ENCODE measurements at regions not wholly inside any gene's neighbourhood (a gene's known extent, or its start where the extent isn't known, plus 50 kb on each side); places are given as distances from the start of the nearest gene placed in this dataset.
"Not testable (repeated sequence)": the region's sequence is repeated elsewhere in the genome, so short reads cannot be mapped to it uniquely, and the experiment has no call there.

DNA sequence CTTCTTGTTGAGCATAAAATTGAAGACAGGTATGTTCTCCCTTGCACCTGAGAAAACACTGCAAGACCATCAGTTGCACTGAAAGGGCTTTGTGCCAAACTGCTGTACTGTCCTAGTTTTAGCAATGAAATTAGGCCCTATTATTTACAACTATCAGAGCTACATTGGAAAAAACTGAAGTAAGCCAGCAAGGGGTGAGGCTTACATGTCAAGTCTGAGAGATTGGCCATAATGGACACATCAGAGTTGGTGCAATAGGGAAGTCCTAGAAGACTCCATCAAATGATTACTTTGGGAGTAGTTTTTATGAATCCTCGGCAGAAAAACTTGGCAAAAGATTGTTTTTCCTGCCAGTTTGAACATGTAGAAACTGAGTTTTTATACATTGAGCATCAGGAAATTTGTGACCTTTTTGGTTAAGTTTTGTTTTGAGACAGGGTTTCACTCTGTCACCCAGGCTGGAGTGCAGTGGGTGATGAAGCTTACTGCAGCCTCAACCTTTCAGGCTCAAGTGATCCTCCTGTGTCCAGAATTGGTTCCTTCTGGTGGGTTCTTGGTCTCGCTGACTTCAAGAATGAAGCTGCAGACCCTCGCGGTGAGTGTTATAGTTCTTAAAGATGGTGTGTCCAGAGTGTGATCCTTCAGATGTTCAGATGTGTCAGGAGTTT lies 160.1 kb upstream of the BANK1 start:
- H3K4me3 ChIP-seq (ENCODE audit: low read depth, low read length), result no peak overlapping the region

DNA sequence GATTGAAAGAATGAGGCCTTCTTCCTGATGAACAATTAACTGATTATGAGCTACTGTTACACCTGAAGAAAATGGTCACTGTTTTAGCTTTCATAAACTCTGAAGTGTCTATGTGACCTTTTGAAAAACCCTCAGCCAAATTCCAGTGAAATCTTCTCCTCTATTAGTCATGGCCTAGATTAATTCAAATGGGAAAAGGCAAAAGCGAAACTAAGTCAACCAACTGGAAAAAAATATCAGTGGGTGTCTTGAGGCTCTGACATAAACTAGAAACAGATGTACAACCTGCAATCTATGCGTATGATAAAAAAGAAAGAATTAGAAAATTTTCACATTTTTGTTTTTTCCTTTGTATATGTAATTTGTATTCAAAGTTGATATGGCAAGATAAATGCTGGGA lies 169.4 kb upstream of the BANK1 start:
- no peak overlapping the region for H3K4me3 ChIP-seq (ENCODE audit: low read depth, low read length)
- DNase-seq (ENCODE audit: low read depth), result peak; percentile 66
- TF ChIP-seq, protein P1, sequence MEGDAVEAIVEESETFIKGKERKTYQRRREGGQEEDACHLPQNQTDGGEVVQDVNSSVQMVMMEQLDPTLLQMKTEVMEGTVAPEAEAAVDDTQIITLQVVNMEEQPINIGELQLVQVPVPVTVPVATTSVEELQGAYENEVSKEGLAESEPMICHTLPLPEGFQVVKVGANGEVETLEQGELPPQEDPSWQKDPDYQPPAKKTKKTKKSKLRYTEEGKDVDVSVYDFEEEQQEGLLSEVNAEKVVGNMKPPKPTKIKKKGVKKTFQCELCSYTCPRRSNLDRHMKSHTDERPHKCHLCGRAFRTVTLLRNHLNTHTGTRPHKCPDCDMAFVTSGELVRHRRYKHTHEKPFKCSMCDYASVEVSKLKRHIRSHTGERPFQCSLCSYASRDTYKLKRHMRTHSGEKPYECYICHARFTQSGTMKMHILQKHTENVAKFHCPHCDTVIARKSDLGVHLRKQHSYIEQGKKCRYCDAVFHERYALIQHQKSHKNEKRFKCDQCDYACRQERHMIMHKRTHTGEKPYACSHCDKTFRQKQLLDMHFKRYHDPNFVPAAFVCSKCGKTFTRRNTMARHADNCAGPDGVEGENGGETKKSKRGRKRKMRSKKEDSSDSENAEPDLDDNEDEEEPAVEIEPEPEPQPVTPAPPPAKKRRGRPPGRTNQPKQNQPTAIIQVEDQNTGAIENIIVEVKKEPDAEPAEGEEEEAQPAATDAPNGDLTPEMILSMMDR (conservative IDR thresholded peaks at IDR 0.05; ENCODE audit: low read depth, low read length), result no peak

More for the DNA sequence above, 160.1 kb upstream of the BANK1 start:
- TF ChIP-seq, protein P1 (conservative IDR thresholded peaks at IDR 0.05; ENCODE audit: low read depth, low read length), result no peak
- DNase-seq (ENCODE audit: low read depth), result no peak

DNA sequence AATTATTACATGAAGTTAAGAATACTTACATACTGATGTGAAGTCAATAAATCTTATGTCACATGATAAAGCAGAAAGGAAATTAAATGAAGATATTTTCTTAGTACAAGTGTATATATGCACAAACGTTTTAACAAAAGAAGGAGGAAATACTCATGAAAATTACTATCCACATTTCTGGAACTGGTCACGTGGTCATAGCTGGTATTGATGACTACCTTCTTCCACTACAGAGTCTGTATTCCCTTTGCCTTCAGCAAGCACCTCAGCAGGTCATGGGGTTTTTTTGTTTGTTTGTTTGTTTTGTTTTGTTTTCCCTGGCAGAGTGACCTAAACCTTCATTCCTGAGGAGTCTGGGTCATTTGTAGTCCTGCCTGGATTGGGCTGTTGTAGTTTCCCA lies 174.9 kb upstream of the BANK1 start:
- TF ChIP-seq, protein P1 (conservative IDR thresholded peaks at IDR 0.05; ENCODE audit: low read depth, low read length), result no peak
- no peak overlapping the region for H3K4me3 ChIP-seq (ENCODE audit: low read depth, low read length)
- DNase-seq (ENCODE audit: low read depth), result no peak

DNA sequence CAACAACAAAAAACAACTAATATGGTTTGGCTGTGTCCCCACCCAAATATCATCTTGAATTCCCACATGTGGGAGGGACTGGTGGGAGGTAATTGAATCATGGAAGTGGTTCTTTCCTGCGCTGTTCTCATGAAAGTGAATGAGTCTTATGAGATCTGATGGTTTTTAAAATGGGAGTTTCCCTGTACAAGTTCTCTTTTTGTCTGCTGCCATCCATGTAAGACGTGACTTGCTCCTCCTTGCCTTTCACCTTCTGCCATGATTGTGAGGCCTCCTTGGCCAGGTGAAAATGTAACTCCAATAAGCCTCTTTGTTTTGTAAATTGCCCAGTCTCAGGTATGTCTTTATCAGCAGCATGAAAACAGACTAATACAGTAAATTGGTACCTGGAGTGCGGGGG lies 183.5 kb upstream of the BANK1 start:
- not testable (repeated sequence) for H3K4me3 ChIP-seq (ENCODE audit: low read depth, low read length); DNase-seq (ENCODE audit: low read depth)

DNA sequence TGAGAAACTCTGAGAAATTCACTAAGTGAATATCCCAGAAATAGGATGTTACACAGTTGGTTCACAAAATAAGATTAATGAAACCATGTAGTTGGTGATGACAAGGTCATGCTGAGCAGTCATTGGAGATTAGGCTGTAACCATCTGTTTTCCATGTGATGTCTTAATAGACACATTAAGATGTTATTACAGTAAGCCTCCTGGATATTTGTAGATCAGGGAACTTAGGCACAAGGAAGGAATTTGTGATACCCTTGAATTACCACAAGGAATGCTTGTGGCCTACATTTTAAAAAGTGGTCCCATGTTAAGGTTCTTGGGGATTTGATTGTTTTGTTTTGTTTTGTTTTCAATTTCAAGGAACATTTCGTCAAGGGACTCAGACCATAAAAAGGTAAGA lies 185.6 kb upstream of the BANK1 start:
- peak; percentile 23 for DNase-seq (ENCODE audit: low read depth)
- no peak overlapping the region for H3K4me3 ChIP-seq (ENCODE audit: low read depth, low read length)
- TF ChIP-seq, protein P1 (conservative IDR thresholded peaks at IDR 0.05; ENCODE audit: low read depth, low read length), result no peak

DNA sequence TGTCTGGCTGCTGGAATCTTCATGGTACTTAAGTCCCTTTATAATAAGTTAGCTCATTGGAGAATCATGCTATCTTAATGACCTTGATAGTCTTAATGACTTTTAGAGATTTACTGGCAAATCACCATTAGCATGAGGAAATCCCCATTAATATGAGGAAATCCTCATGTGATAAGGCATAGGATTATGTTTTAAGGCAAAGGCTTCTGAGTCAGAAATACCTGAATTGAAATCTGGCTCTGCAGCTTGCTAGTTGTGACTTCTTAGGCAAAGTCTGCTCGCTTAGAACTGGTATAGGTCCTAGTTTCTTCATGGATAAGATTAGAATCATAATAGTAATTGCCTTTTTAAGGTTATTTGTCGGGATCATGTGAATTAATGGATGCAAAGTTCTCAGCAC lies 190.2 kb upstream of the BANK1 start:
- no peak for DNase-seq (ENCODE audit: low read depth)
- TF ChIP-seq, protein P1 (conservative IDR thresholded peaks at IDR 0.05; ENCODE audit: low read depth, low read length), result no peak
- H3K4me3 ChIP-seq (ENCODE audit: low read depth, low read length), result no peak overlapping the region

DNA sequence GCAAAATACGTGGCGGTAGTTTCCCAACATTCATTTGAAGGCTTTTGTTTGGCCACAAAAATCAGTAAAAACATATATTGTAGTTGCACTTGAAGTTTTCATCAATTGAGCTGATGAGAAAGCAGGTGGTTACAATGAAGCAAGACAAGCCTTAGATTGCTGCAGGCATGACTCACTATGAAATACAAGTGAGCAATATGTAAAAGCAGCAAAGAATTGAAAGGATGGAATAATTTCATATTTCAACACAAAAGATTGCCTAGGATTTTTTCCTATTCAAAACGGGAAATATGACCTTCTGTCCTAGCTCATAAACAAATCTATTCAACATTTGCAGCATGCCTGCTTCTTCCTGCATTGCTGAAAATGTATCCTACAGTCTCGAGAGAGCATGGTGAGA lies 190.9 kb upstream of the BANK1 start:
- DNase-seq (ENCODE audit: low read depth), result peak; percentile 70
- H3K4me3 ChIP-seq (ENCODE audit: low read depth, low read length), result no peak overlapping the region
- TF ChIP-seq, protein P1 (conservative IDR thresholded peaks at IDR 0.05; ENCODE audit: low read depth, low read length), result no peak
